K562 (cell line): ENCODE measurements at regions not wholly inside any gene's neighbourhood (a gene's known extent, or its start where the extent isn't known, plus 50 kb on each side); places are given as distances from the start of the nearest gene placed in this dataset.

Experiments used
- ATAC-seq: fragments of 200-7000 bp; cut with Tn5 transposase; 3 replicates; pipeline ENCODE4 v1.9.1; 2020; ENCODE audit warnings: moderate library complexity
- BruUV-seq: library from RNA; stranded (reverse); fragments of 400-500 nt; replicated peaks from 2 replicates; lab custom pipeline; 2021; lab: Mats Ljungman, UMichigan
- CTCF ChIA-PET: fragments of 300-600 bp; formaldehyde crosslinking; extraction: SDS; loops from one replicate; lab custom pipeline; 2021; ENCODE audit warnings: low intra/inter-chr PET ratio; lab: Yijun Ruan, JAX
- POLR2A ChIA-PET: fragments of 300-600, 350-650 bp; sonication (Branson Sonifier 250); formaldehyde crosslinking; extraction: SDS; loops from one replicate; lab custom pipeline; 2021; ENCODE audit warnings: antibody characterized with exemption, inconsistent platforms; lab: Yijun Ruan, JAX
- DNase-seq, 4 experiments: peaks; one replicate each; pipeline versions ENCODE4 v3.0.0 to v3.0.0-alpha.2; 2011 to 2018; ENCODE audit warnings: low spot score in 3 of 4, mixed read lengths in 3 of 4; ENCODE audit errors: extremely low read depth in 1 of 4
- FAIRE-seq: peaks from 2 replicates; lab custom pipeline; 2011; peaks lifted over from hg19 to GRCh38; lab: Jason Lieb, UNC
- H2AFZ ChIP-seq: 2 replicates; pipeline ENCODE4 v1.6.0; 2011; ENCODE audit warnings: low read depth, low read length, control low read depth, inconsistent platforms
- H3K27ac ChIP-seq: fragments of 200-600 bp; 3 replicates; pipeline ENCODE4 v1.8.0; 2011; ENCODE audit warnings: low read depth, mild to moderate bottlenecking, control low read depth, inconsistent platforms, low read length, moderate library complexity, mixed read lengths; ENCODE audit errors: extremely low read depth
- H3K27me3 ChIP-seq, 2 experiments: fragments of 300-600 bp in 1 of 2; 2 replicates in 1 of 2; 3 replicates in 1 of 2; pipeline versions ENCODE4 v1.6.0 to v1.8.0; 2011; ENCODE audit warnings: inconsistent platforms in 2 of 2, low read length in 2 of 2, mild to moderate bottlenecking in 1 of 2, mixed read lengths in 1 of 2, moderate library complexity in 1 of 2; ENCODE audit not compliant: control insufficient read depth in 2 of 2, insufficient read depth in 2 of 2
- H3K36me3 ChIP-seq: fragments of 300-600 bp; 3 replicates; pipeline ENCODE4 v1.8.0; 2011; ENCODE audit warnings: mild to moderate bottlenecking, low read length, inconsistent platforms; ENCODE audit not compliant: control insufficient read depth, insufficient read depth
- H3K4me1 ChIP-seq, 2 experiments: fragments of 200-600 bp in 1 of 2; replicated peaks in 1 of 2; 2 replicates in 1 of 2; 3 replicates in 1 of 2; pipeline versions ENCODE4 v1.5.1 to v1.8.0; 2011; ENCODE audit warnings: inconsistent platforms in 2 of 2, low read length in 2 of 2, mild to moderate bottlenecking in 1 of 2, mixed read lengths in 1 of 2, moderate library complexity in 1 of 2; ENCODE audit not compliant: control insufficient read depth in 2 of 2, insufficient read depth in 2 of 2
- H3K4me2 ChIP-seq: 2 replicates; pipeline ENCODE4 v1.6.1; 2011; ENCODE audit warnings: low read length, control low read depth, inconsistent platforms, mixed read lengths; ENCODE audit not compliant: insufficient read depth
- H3K4me3 ChIP-seq: fragments of 200-600 bp; sonication (generic), shearing (Covaris generic); 2 replicates; pipeline ENCODE4 v1.5.1; 2016; ENCODE audit warnings: control low read depth, inconsistent platforms
- H3K79me2 ChIP-seq: fragments of 200-600 bp; 3 replicates; pipeline ENCODE4 v1.8.0; 2011; ENCODE audit warnings: low read length, inconsistent platforms; ENCODE audit not compliant: control insufficient read depth, insufficient read depth
- H3K9ac ChIP-seq, 2 experiments: 2 replicates each; pipeline versions ENCODE4 v1.6.0 to v1.6.1; 2011; ENCODE audit warnings: low read depth in 2 of 2, low read length in 2 of 2, control low read depth in 1 of 2, inconsistent platforms in 1 of 2, mild to moderate bottlenecking in 1 of 2, mixed read lengths in 1 of 2; ENCODE audit not compliant: insufficient read depth in 1 of 2
- H3K9me1 ChIP-seq: one replicate; pipeline ENCODE4 v1.6.0; 2011; ENCODE audit warnings: inconsistent platforms, mild to moderate bottlenecking, low read length, moderate library complexity; ENCODE audit not compliant: control insufficient read depth, insufficient read depth
- H3K9me3 ChIP-seq: replicated peaks from 2 replicates; pipeline ENCODE4 v1.5.1; 2011; ENCODE audit warnings: low read depth, low read length, inconsistent platforms; ENCODE audit not compliant: control insufficient read depth, insufficient read depth
- H4K20me1 ChIP-seq: replicated peaks from 2 replicates; pipeline ENCODE4 v1.6.1; 2011; ENCODE audit warnings: low read length, inconsistent platforms, mixed read lengths; ENCODE audit not compliant: control insufficient read depth, insufficient read depth
- BACH1 ChIP-seq: fragments of 200-800 bp; sonication (Bioruptor generic); IDR thresholded peaks from 2 replicates; pipeline ENCODE4 v1.6.1; 2016; ENCODE audit warnings: missing genetic modification characterization, missing compliant biosample characterization
- CBX2 ChIP-seq: fragments of 200-600 bp; sonication (generic); IDR thresholded peaks from one replicate; pipeline ENCODE4 v1.6.1; 2012; ENCODE audit warnings: mild to moderate bottlenecking, low read length, inconsistent platforms; ENCODE audit not compliant: insufficient read depth, poor library complexity, severe bottlenecking
- CHCHD3 ChIP-seq: fragments of 250-450 bp; sonication (Bioruptor Pico); IDR thresholded peaks from 2 replicates; pipeline ENCODE4 v2.1.2; 2022; ENCODE audit warnings: mild to moderate bottlenecking
- KLF16 ChIP-seq: IDR thresholded peaks from 2 replicates; pipeline ENCODE4 v1.6.1; 2016; ENCODE audit warnings: antibody characterized with exemption
- MTF1 ChIP-seq: fragments of 250-450 bp; sonication (Bioruptor Pico); IDR thresholded peaks from 2 replicates; pipeline ENCODE4 v1.9.0; 2021; ENCODE audit warnings: moderate library complexity, mild to moderate bottlenecking, inconsistent platforms, borderline replicate concordance
- PRPF4 ChIP-seq: fragments of 200-400 bp; formaldehyde crosslinking; IDR thresholded peaks from one replicate; pipeline ENCODE4 v1.6.1; 2017; ENCODE audit warnings: low read length, low read depth, mild to moderate bottlenecking; ENCODE audit not compliant: insufficient read depth, poor library complexity, severe bottlenecking
- ZNF143 ChIP-seq: sonication (generic); formaldehyde crosslinking; IDR thresholded peaks from 2 replicates; pipeline ENCODE4 v1.9.0; 2022; ENCODE audit warnings: mild to moderate bottlenecking, missing genetic modification reagents
- ZNF75A ChIP-seq: fragments of 450-650 bp; formaldehyde crosslinking; IDR thresholded peaks from 2 replicates; pipeline ENCODE4 v1.4.0; 2020; ENCODE audit warnings: mild to moderate bottlenecking
- WGBS: fragments of 100-300 bp; shearing (Covaris generic); methylation state at CpG from one replicate; pipeline ENCODE4 v1.1.6; 2016; ENCODE audit warnings: low coverage, mixed read lengths; ENCODE audit not compliant: insufficient coverage; ENCODE audit errors: missing lambda C conversion rate; 5-methylcytosine and 5-hydroxymethylcytosine counted together
- in situ Hi-C: fragments of 300-500 bp; cut with MboI; formaldehyde crosslinking; loops from 4 replicates; pipeline ENCODE4 v1.15.0; 2018; ENCODE audit warnings: inconsistent platforms, mixed read lengths
- intact Hi-C: fragments of 100-400 bp; cut with micrococcal nuclease; formaldehyde crosslinking; loops from 2 replicates; pipeline ENCODE4 v1.14.2; 2022
- TF ChIP-seq, protein P1 (sequence below): sonication (generic); formaldehyde crosslinking; IDR thresholded peaks from 2 replicates; pipeline ENCODE4 v1.8.0; 2022; ENCODE audit warnings: mild to moderate bottlenecking, low read depth, missing genetic modification reagents
- TF ChIP-seq, protein P2 (sequence below): fragments of 250-450 bp; sonication (Bioruptor Pico); IDR thresholded peaks from 2 replicates; pipeline ENCODE4 v1.6.1; 2021; ENCODE audit warnings: mild to moderate bottlenecking
- TF ChIP-seq, protein P3 (sequence below): fragments of 450-650 bp; formaldehyde crosslinking; IDR thresholded peaks from 2 replicates; pipeline ENCODE4 v1.4.0; 2020; ENCODE audit warnings: mild to moderate bottlenecking, moderate library complexity

DNA sequence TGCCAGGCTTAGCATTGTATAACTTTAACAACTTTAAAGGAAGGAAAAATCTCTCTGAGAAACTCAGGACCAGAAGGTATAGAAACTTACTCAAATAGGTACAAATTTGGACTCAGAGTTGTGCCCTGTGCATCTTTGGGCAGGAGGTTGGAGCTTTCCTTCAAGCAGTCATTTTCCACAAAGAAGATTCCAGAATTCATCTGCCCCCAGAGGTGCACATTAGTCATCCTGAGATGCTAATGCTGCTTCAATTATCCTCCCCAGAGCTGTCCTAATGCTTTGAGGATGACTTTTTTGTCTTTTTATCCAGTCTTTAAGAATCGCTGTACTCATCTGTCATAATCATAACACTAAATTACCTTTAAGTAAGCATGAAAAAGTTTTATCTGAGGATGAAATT, 243.0 kb upstream of the WWC1 start (continued):
- no peak for TF ChIP-seq KLF16
- TF ChIP-seq, all 486 proteins: peak for 0

DNA sequence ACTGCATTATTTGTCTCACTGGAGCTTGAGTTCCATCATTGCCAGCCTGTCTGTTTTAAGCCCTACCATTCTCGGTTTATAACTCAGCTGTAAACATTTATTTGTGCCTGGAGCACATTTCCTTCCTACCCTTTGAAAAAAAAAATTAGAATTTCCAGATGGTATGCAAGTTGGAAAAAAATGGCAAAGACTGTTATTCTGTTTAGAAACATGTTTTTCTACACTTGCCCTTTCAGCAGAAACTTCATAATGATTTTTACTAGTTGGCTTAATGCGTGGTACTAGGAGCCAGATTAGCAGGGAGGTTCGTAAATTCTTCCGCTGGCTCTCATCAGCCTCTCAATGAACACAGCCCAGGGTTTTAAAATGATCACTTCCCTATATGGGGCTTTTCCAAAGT, 238.8 kb upstream of the WWC1 start:
- ATAC-seq = no peak
- H3K27me3 ChIP-seq = no peaks in the 10 kb centered on the region
- H2AFZ ChIP-seq = no peak overlapping the region
- WGBS = 0% methylated on average over 4 of the region's 4 CpGs
- ChIA-PET CTCF (no interaction called here), POLR2A (no interaction called here)
- H4K20me1 ChIP-seq = no peaks in the 10 kb centered on the region
- in situ Hi-C loops = no loop called here
- no peaks in the 10 kb centered on the region for H3K9me3 ChIP-seq
- intact Hi-C loops = no loop called here
- no peaks in the 10 kb centered on the region for H3K36me3 ChIP-seq
- BruUV-seq = no TSS peak
- no peak for DNase-seq
- no peak overlapping the region for H3K4me2 ChIP-seq
- no peaks in the 10 kb centered on the region for H3K9me1 ChIP-seq
- no peak overlapping the region for H3K27ac ChIP-seq
- TF ChIP-seq BACH1 (tag) (no peak), ZNF143 (no peak)
- H3K4me3 ChIP-seq = no peak overlapping the region
- no peak overlapping the region for H3K9ac ChIP-seq
- FAIRE-seq = no peak
- H3K79me2 ChIP-seq = no peaks in the 10 kb centered on the region
- H3K4me1 ChIP-seq = no peaks in the 10 kb centered on the region

DNA sequence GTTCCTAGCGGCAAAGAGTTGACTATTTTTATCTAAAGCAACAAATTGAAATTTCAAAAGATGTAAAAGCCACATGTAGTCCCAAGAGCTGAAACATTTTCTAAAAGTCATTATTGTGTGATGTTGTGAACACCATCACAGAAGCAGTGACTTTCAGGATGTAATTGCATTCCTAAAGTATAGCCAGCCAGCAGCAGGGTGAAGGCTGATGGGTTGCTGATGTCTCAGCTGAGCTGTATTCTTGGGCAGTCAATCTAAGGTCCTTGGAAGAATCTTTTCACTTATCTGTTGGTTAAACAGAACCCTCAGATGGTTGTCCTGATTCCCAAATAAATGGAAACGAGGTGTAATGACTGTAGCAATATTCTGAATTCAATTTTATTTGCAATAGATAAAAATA, 237.4 kb upstream of the WWC1 start:
- Histone ChIP-seq H4K20me1 (no peaks in the 10 kb centered on the region), H3K4me1 (no peaks in the 10 kb centered on the region), H3K36me3 (no peaks in the 10 kb centered on the region), H3K27ac (no peak overlapping the region), H2AFZ (no peak overlapping the region), H3K9ac (no peak overlapping the region), H3K27me3 (no peaks in the 10 kb centered on the region), H3K4me2 (no peak overlapping the region), H3K79me2 (no peaks in the 10 kb centered on the region)
- in situ Hi-C loops = no loop called here
- no peak for DNase-seq
- TF ChIP-seq CHCHD3 (CRISPR knock-in tag) (no peak), PRPF4 (no peak), ZNF75A (CRISPR knock-in tag) (no peak), CBX2 (no peak), MTF1 (CRISPR knock-in tag) (no peak)
- TF ChIP-seq, protein P1, sequence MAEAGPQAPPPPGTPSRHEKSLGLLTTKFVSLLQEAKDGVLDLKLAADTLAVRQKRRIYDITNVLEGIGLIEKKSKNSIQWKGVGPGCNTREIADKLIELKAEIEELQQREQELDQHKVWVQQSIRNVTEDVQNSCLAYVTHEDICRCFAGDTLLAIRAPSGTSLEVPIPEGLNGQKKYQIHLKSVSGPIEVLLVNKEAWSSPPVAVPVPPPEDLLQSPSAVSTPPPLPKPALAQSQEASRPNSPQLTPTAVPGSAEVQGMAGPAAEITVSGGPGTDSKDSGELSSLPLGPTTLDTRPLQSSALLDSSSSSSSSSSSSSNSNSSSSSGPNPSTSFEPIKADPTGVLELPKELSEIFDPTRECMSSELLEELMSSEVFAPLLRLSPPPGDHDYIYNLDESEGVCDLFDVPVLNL (CRISPR knock-in tag) = no peak
- TF ChIP-seq, protein P2, sequence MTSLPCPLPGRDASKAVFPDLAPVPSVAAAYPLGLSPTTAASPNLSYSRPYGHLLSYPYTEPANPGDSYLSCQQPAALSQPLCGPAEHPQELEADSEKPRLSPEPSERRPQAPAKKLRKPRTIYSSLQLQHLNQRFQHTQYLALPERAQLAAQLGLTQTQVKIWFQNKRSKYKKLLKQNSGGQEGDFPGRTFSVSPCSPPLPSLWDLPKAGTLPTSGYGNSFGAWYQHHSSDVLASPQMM (CRISPR knock-in tag) = no peak
- TF ChIP-seq, protein P3, sequence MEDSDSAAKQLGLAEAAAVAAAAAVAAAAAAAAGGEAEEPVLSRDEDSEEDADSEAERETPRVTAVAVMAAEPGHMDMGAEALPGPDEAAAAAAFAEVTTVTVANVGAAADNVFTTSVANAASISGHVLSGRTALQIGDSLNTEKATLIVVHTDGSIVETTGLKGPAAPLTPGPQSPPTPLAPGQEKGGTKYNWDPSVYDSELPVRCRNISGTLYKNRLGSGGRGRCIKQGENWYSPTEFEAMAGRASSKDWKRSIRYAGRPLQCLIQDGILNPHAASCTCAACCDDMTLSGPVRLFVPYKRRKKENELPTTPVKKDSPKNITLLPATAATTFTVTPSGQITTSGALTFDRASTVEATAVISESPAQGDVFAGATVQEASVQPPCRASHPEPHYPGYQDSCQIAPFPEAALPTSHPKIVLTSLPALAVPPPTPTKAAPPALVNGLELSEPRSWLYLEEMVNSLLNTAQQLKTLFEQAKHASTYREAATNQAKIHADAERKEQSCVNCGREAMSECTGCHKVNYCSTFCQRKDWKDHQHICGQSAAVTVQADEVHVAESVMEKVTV (CRISPR knock-in tag) = no peak
- TF ChIP-seq, all 486 proteins: peak for 0
- CTCF ChIA-PET = no interaction called here
- intact Hi-C loops = no loop called here
- FAIRE-seq (no peak), ATAC-seq (no peak)
- H3K9me1 ChIP-seq = no peaks in the 10 kb centered on the region
- H3K4me3 ChIP-seq = no peak overlapping the region
- 0% methylated on average over 2 of the region's 2 CpGs for whole genome bisulfite sequencing
- H3K9me3 ChIP-seq = no peaks in the 10 kb centered on the region
- POLR2A ChIA-PET = no interaction called here
- BruUV-seq = no TSS peak
